BLaER1 (cell line): ENCODE measurements at regions not wholly inside any gene's neighbourhood (a gene's known extent, or its start where the extent isn't known, plus 50 kb on each side); places are given as distances from the start of the nearest gene placed in this dataset.

Experiments
- H3K27ac ChIP-seq: shearing (Covaris generic); formaldehyde crosslinking; 2 replicates; pipeline ENCODE4 v1.8.1; 2022
- H3K27me3 ChIP-seq: shearing (Covaris generic); formaldehyde crosslinking; 2 replicates; pipeline ENCODE4 v1.8.1; 2022
- H3K36me3 ChIP-seq: shearing (Covaris generic); formaldehyde crosslinking; 2 replicates; pipeline ENCODE4 v1.8.1; 2022
- H3K4me1 ChIP-seq: shearing (Covaris generic); formaldehyde crosslinking; 2 replicates; pipeline ENCODE4 v1.8.1; 2022
- H3K4me2 ChIP-seq: shearing (Covaris generic); formaldehyde crosslinking; 2 replicates; pipeline ENCODE4 v1.8.1; 2022
- H3K4me3 ChIP-seq: shearing (Covaris generic); formaldehyde crosslinking; 2 replicates; pipeline ENCODE4 v1.8.1; 2022
- H3K9ac ChIP-seq: shearing (Covaris generic); formaldehyde crosslinking; 2 replicates; pipeline ENCODE4 v1.8.1; 2022
- H3K9me3 ChIP-seq: shearing (Covaris generic); formaldehyde crosslinking; 2 replicates; pipeline ENCODE4 v1.8.1; 2022
- H4K20me1 ChIP-seq: shearing (Covaris generic); formaldehyde crosslinking; 2 replicates; pipeline ENCODE4 v1.8.1; 2022
- Cebpa-rat ChIP-seq: shearing (Covaris generic); IDR thresholded peaks from 2 replicates; pipeline ENCODE4 v1.8.1; 2022

DNA sequence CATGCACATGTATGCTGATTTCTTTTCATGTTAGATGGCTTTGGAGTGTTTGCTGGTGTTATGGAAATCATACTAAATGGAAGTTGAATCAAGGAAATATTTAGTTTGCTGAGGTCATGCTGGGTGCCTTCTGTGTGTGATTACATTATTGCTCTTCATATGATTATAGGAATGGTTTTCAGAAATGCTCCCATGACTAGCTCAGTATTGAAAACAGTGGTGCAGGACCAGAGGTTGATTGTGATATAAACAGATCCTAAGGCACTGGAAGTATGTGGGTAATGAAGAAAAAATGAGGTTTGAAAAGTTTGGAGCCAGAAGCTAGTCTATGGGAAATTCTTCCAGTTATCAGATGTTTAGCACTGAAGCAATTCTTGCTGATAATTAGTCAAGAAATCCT is 693.1 kb downstream of the UTRN start:
- Histone ChIP-seq H3K9me3 (0 out of 2 replicates have a peak, but pooled peaks cover 3% of the 10 kb centered on the region), H3K9ac (no peak overlapping the region), H3K36me3 (no peaks in the 10 kb centered on the region), H3K4me3 (no peak overlapping the region), H4K20me1 (no peaks in the 10 kb centered on the region), H3K4me1 (no peaks in the 10 kb centered on the region), H3K27me3 (no peaks in the 10 kb centered on the region), H3K27ac (no peak overlapping the region), H3K4me2 (no peak overlapping the region)
- TF ChIP-seq Cebpa-rat: no peak

DNA sequence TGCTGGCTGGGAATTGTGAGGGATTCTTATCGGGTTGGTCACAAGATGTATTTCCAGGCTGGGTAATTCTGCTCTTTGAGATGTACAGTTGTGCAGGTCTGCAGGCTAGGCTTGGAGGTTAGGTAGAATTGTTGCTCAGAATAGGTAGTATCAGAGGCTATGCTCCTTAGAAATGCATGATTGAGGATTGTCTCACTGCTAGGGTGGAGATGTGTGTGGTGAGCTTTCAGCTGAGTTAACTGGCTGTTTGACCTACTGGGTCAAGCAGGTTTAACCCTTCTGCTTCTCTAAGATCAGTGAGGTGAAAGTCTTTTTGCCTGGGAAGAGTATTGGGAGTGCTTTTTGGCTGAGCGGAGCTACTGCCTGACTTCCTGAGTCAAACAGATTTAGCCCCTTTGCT is 701.1 kb downstream of the UTRN start:
- Histone ChIP-seq H3K4me2 (no peak overlapping the region), H3K27ac (no peak overlapping the region), H3K9ac (no peak overlapping the region), H3K4me1 (no peaks in the 10 kb centered on the region), H4K20me1 (no peaks in the 10 kb centered on the region), H3K27me3 (no peaks in the 10 kb centered on the region), H3K36me3 (no peaks in the 10 kb centered on the region), H3K4me3 (no peak overlapping the region), H3K9me3 (0 out of 2 replicates have a peak, but pooled peaks cover 3% of the 10 kb centered on the region)
- no peak for TF ChIP-seq Cebpa-rat

DNA sequence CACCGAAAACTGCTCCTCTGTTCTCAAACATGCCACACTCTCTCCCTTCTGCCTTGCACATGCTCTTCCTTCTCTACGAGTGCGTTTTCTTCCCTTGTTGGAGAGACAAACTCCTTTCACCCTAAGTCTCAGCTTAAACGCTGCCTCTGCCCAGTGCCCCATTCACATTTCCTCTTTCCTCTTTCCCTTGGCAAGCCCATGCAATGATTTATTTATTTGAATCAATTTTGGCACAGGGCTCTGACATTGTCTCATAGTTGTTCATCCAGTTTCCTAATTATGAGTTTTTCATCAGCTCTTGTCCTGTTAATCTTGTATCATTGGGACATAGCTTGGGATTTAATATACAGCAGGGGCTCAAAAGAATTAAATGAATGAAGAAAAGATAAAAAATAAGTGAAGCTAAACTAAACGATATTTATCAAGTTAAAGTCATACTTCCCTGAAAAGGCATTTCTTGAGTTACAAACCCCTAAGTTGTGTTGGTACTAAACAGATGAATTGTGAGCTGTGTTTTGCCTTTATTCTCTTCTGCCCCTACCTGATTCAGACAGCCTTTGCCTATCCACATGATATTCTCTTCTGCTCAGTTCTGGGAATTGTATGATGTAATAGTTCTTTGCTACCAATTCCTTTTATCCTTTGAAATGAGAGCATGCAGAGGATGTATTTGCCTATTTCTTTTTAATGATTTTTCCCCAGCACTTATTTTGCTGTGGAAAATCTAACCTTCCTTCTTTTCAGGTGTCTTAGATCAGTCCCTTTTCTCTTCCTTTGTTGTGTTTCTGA is 704.4 kb downstream of the UTRN start:
- no peaks in the 10 kb centered on the region for H4K20me1 ChIP-seq
- H3K9me3 ChIP-seq: no peaks in the 10 kb centered on the region
- TF ChIP-seq Cebpa-rat: no peak
- no peaks in the 10 kb centered on the region for H3K36me3 ChIP-seq
- H3K9ac ChIP-seq: no peak overlapping the region
- H3K4me3 ChIP-seq: no peak overlapping the region
- no peaks in the 10 kb centered on the region for H3K4me1 ChIP-seq
- no peak overlapping the region for H3K27ac ChIP-seq
- H3K4me2 ChIP-seq: no peak overlapping the region
- H3K27me3 ChIP-seq: no peaks in the 10 kb centered on the region

DNA sequence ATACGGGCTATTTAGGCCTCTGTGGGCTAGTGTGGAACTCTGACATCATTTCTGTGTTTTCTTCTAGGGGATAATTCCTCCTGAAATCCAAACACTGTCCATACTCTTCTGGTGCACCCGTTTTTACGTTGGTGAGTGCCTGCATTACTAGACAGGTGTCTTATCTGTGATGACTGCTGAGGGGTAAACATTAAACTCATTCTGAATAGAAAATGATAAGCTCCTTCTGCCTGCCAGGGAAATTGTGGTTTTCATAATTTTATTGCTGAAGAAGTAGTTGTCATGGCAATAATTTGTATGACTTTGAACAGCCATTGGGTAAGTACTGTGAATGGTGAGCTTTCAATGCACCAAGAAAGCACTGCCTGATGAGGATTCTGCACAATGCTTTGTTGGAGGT is 705.6 kb downstream of the UTRN start:
- no peak for TF ChIP-seq Cebpa-rat

DNA sequence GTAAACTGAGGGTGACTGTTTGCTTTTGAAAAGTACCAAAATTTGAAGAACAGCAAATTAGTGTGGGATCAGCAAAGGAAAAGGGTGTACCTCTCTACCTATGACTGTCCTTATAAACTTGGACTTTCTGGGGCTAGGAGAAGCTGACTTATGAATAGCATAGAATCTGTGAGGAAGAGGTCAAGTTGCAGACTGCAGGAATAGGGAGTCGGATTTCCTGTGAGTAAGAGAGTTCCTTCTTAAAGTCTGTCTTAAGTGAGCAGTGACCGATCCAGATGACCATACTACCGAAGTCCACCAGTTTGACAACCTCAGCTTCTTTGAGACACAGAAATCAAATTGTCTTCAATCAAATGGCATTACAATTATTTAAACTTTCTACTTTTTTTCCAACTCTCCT is 708.7 kb downstream of the UTRN start:
- Histone ChIP-seq H3K27me3 (no peaks in the 10 kb centered on the region), H3K4me3 (no peak overlapping the region), H4K20me1 (no peaks in the 10 kb centered on the region), H3K9ac (no peak overlapping the region), H3K27ac (no peak overlapping the region), H3K4me1 (no peaks in the 10 kb centered on the region), H3K36me3 (no peaks in the 10 kb centered on the region), H3K9me3 (no peaks in the 10 kb centered on the region), H3K4me2 (no peak overlapping the region)
- no peak for TF ChIP-seq Cebpa-rat

More for the DNA sequence above, 705.6 kb downstream of the UTRN start:
- H3K4me1 ChIP-seq: no peaks in the 10 kb centered on the region
- no peak overlapping the region for H3K9ac ChIP-seq
- no peaks in the 10 kb centered on the region for H4K20me1 ChIP-seq
- no peak overlapping the region for H3K4me3 ChIP-seq
- no peaks in the 10 kb centered on the region for H3K27me3 ChIP-seq
- no peak overlapping the region for H3K4me2 ChIP-seq
- H3K36me3 ChIP-seq: no peaks in the 10 kb centered on the region
- no peak overlapping the region for H3K27ac ChIP-seq
- no peaks in the 10 kb centered on the region for H3K9me3 ChIP-seq

DNA sequence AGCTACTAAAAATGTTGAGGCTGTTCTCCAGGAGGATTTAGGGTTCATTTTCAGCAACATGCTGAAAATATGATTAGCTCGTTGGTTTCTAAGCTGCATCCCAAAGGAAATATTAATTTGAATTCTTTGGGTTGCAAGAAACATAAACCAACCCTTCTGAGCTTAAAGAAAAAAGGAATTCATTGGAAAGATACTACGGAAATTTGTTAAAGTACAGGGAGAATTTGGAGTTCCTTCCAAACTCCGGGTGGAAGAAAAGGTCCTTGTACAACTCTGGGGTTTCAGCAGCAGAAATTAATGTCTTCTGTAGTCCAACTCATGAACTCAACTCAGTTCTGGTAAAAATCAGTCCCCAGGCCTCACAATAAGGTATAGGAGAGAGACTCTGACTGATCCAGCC is 712.9 kb downstream of the UTRN start:
- Histone ChIP-seq H3K4me3 (no peak overlapping the region), H3K4me2 (no peak overlapping the region), H3K9ac (no peak overlapping the region), H3K36me3 (no peaks in the 10 kb centered on the region), H4K20me1 (no peaks in the 10 kb centered on the region), H3K27ac (no peak overlapping the region), H3K4me1 (no peaks in the 10 kb centered on the region), H3K27me3 (no peaks in the 10 kb centered on the region), H3K9me3 (no peaks in the 10 kb centered on the region)
- TF ChIP-seq Cebpa-rat: no peak

DNA sequence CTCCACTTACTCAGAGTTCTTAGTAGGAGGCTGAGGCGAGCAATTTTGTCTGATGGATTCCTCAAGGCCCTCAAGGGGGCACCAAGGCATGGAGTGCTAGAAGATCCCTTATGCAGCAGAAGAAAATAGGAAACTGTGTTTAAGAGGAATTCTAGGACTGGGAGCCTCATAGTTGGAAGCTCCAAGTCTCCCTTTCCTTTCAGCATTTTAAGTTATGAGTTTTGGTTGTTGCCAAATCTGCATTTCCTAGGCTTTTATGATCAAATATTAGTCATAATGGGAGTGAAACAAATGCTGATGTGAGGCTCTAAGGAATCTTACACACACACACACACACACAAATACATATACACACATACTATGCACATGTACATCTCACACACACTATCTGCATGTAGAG is 714.0 kb downstream of the UTRN start:
- H3K9me3 ChIP-seq: no peaks in the 10 kb centered on the region
- H3K36me3 ChIP-seq: no peaks in the 10 kb centered on the region
- no peaks in the 10 kb centered on the region for H3K4me1 ChIP-seq
- no peaks in the 10 kb centered on the region for H3K27me3 ChIP-seq
- no peak for TF ChIP-seq Cebpa-rat
- no peaks in the 10 kb centered on the region for H4K20me1 ChIP-seq
- no peak overlapping the region for H3K9ac ChIP-seq
- no peak overlapping the region for H3K27ac ChIP-seq
- H3K4me3 ChIP-seq: no peak overlapping the region
- no peak overlapping the region for H3K4me2 ChIP-seq

DNA sequence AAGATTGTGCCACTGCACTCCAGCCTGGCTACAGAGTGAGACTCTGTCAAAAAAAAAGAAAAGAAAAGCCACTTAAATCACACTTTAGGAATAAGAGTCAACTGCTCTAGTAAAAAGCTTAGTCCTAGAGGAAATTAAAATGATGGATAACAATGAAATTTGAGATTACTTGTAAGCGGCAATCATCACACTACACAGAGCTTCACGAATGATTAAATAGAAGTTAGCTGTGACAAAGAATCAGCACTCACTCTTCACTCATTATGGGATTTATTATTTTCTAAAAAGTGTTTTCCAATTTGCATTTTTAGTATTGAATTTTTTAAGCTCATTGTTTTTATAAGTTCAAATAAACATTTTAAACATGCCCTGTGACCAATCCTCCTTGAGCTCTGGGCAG is 718.0 kb downstream of the UTRN start:
- Histone ChIP-seq H3K27ac (no peak overlapping the region), H4K20me1 (no peaks in the 10 kb centered on the region), H3K27me3 (no peaks in the 10 kb centered on the region), H3K4me3 (no peak overlapping the region), H3K4me2 (no peak overlapping the region), H3K4me1 (no peaks in the 10 kb centered on the region), H3K36me3 (no peaks in the 10 kb centered on the region), H3K9me3 (no peaks in the 10 kb centered on the region), H3K9ac (no peak overlapping the region)
- no peak for TF ChIP-seq Cebpa-rat

DNA sequence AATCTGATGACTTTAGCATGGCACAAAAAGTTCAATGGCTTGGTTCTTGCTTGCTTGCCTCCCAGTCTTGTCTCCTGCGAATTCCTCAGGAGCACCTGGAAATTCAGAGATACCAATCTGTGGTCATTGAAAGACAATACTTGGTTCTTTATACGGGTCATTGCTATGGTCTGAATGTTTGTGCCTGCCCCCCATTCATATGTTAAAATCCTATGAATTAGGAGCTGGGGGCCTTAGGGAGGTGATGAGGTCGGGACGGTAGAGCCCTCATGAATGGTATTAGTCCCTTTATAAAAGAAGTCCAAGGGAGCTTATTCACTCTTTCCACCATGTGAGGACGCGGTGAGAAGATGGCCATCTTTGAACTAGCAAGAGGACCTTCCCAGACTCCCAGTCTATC is 721.8 kb downstream of the UTRN start:
- H3K4me2 ChIP-seq: no peak overlapping the region
- H3K4me3 ChIP-seq: no peak overlapping the region
- H3K9me3 ChIP-seq: no peaks in the 10 kb centered on the region
- no peaks in the 10 kb centered on the region for H3K36me3 ChIP-seq
- H3K4me1 ChIP-seq: no peaks in the 10 kb centered on the region
- no peak overlapping the region for H3K9ac ChIP-seq
- H3K27ac ChIP-seq: no peak overlapping the region
- TF ChIP-seq Cebpa-rat: no peak
- no peaks in the 10 kb centered on the region for H4K20me1 ChIP-seq
- H3K27me3 ChIP-seq: no peaks in the 10 kb centered on the region

DNA sequence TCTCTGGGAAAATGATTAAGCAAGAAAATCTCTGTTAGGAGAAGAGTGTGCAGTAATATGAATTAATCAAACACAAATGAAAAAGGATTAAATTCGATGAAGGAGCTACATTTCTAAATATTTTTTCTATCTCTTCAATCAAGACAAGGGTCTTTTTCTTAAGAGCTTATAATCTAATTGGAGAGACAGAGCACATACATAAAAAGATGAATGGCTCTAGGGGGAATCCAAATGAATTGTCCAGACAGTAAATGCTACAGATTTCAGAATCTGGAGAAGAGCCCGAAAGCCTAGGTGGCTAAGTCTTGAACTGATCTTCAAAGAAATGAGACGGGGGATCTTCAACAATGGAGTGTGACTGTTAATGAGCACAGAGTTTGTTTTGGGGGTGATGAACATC is 723.6 kb downstream of the UTRN start:
- TF ChIP-seq Cebpa-rat: no peak
- Histone ChIP-seq H3K36me3 (no peaks in the 10 kb centered on the region), H3K9ac (no peak overlapping the region), H3K9me3 (no peaks in the 10 kb centered on the region), H3K4me1 (no peaks in the 10 kb centered on the region), H3K27ac (no peak overlapping the region), H3K27me3 (no peaks in the 10 kb centered on the region), H4K20me1 (no peaks in the 10 kb centered on the region), H3K4me2 (no peak overlapping the region), H3K4me3 (no peak overlapping the region)

DNA sequence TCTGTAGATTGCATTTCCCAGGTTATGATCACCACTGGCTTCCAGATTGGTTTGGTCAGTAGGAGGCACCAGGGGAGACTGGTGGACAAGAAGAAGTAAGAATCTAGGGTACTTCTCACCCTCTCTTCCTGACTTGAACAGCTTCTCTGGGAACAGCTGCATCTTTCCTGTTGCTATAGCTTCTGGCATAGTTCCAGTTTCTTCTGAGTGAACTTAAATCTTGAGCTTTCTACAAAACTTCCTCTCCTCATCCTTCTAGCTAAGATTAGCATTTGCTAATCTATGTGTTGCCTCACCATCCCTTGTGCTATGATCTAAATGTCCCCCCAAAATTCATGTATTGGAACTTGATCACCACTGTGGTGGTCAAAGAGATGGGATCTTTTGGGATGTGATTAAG is 724.6 kb downstream of the UTRN start:
- Histone ChIP-seq H3K27me3 (no peaks in the 10 kb centered on the region), H3K27ac (no peak overlapping the region), H3K4me3 (no peak overlapping the region), H3K36me3 (no peaks in the 10 kb centered on the region), H3K4me1 (no peaks in the 10 kb centered on the region), H3K9ac (no peak overlapping the region), H3K9me3 (no peaks in the 10 kb centered on the region), H4K20me1 (no peaks in the 10 kb centered on the region), H3K4me2 (no peak overlapping the region)
- TF ChIP-seq Cebpa-rat: no peak
